ENCODE measurements at regions not wholly inside any gene's neighbourhood (a gene's known extent, or its start where the extent isn't known, plus 50 kb on each side); places are given as distances from the start of the nearest gene placed in this dataset.

DNA sequence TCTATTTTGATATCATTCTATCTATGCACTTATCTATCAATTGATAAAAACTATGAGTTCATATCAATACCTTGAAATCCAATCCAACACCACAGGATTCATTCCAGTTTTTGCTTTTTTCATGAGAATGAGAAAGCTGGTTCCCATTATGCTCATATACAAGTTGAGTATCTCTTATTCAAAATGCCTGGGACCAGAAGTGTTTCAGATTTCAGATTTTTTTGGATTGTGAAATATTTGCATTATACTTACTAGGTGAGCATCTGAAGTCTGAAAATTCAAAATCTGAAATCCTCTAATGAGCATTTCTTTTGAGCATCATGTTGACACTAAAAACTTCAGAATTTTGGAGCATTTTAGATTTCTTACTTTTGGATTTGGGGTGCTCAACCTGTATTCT lies 67.8 kb upstream of the DCBLD2 start (continued):
- TF ChIP-seq USF2 (IDR thresholded peaks at IDR 0.05; ENCODE audit: borderline replicate concordance, low read depth, low read length) (no peak), KDM1A (IDR thresholded peaks at IDR 0.05; ENCODE audit: borderline replicate concordance) (no peak), NFYA (IDR thresholded peaks at IDR 0.05; ENCODE audit: borderline replicate concordance, low read depth, low read length) (no peak), CHD4 (IDR thresholded peaks at IDR 0.05) (no peak), POLR2AphosphoS5 (IDR thresholded peaks at IDR 0.05; ENCODE audit: low read length) (no peak), CHD2 (IDR thresholded peaks at IDR 0.05; ENCODE audit: borderline replicate concordance, low read depth, low read length) (no peak), RB1 (IDR thresholded peaks at IDR 0.05; ENCODE audit: borderline replicate concordance) (no peak), MXI1 (IDR thresholded peaks at IDR 0.05; ENCODE audit: low read depth, low read length) (no peak), MYC (IDR thresholded peaks at IDR 0.05; ENCODE audit: insufficient read depth, insufficient read length, insufficient replicate concordance, low read length, severe bottlenecking) (no peak), CHD1 (IDR thresholded peaks at IDR 0.05; ENCODE audit: low read depth, low read length) (no peak), SREBF1 (IDR thresholded peaks at IDR 0.05; ENCODE audit: low read length) (no peak)
- TF ChIP-seq, protein P1, sequence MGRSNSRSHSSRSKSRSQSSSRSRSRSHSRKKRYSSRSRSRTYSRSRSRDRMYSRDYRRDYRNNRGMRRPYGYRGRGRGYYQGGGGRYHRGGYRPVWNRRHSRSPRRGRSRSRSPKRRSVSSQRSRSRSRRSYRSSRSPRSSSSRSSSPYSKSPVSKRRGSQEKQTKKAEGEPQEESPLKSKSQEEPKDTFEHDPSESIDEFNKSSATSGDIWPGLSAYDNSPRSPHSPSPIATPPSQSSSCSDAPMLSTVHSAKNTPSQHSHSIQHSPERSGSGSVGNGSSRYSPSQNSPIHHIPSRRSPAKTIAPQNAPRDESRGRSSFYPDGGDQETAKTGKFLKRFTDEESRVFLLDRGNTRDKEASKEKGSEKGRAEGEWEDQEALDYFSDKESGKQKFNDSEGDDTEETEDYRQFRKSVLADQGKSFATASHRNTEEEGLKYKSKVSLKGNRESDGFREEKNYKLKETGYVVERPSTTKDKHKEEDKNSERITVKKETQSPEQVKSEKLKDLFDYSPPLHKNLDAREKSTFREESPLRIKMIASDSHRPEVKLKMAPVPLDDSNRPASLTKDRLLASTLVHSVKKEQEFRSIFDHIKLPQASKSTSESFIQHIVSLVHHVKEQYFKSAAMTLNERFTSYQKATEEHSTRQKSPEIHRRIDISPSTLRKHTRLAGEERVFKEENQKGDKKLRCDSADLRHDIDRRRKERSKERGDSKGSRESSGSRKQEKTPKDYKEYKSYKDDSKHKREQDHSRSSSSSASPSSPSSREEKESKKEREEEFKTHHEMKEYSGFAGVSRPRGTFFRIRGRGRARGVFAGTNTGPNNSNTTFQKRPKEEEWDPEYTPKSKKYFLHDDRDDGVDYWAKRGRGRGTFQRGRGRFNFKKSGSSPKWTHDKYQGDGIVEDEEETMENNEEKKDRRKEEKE (IDR thresholded peaks at IDR 0.05) = no peak
